ENCODE measurements at regions not wholly inside any gene's neighbourhood (a gene's known extent, or its start where the extent isn't known, plus 50 kb on each side); places are given as distances from the start of the nearest gene placed in this dataset.

DNA sequence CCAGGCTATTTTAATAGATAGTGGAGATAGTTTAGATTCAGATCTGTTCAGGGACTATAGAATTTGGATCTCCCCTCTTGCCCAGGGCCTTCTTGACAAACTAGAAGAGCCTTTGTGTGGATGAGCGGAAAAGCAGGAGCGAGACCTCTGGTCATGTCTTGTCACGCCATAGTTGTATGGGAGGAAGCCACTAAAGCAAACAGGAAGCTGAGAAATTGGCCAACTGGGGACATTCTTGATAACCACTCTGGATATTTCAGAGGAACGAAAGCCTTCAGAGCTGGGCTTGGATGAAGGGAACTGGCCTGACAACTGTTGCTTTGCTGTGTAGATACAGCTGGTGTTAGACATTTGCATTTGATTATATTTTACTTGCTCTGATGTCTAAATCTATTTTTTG is 54.1 kb upstream of the EXOC2 start:
- DNase-seq: no peak

- DNase-seq: no peak
These were observed 51.9 kb upstream of the EXOC2 start for GRCh38 chr6:744666-745353.

DNA sequence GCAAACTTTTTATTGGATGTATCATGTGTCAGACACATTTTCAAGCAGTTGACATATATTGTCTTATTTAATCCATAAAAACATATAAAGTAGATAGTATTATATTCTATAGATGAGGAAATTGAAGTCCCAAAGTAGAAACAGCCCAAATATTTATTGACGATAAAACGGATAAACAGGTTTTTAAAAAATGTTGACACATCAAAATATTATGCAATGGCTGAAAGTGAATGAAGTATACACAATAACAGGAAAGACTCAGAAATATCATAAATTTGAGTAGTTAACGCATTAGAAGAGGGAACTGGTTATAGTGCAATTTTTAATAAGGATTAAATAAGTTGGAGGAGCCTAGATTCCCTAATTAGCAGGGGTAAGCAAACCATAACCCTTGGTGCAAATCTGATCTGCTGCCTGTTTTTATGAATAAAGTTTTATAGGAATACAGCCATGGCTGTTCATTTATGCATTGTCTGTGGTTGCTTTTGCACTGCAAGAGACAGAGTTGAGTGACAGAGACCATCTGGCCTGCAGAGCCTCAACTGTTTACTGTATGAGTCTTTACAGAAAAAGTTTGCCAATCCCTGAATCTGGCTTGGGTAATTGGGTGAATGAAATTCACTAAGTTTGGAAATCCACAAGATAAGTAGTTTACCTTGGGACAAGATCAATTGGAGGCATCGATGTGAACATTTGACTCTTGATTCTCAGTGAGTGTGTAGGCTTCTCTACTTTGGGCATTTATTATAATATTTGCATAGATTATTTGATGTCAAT is 50.6 kb upstream of the EXOC2 start:
- no peak for DNase-seq
